ENCODE measurements at regions not wholly inside any gene's neighbourhood (a gene's known extent, or its start where the extent isn't known, plus 50 kb on each side); places are given as distances from the start of the nearest gene placed in this dataset.

- Mint-ChIP-seq H3K27ac (no peak overlapping the region), H3K9me3 (no peaks in the 10 kb centered on the region), H3K36me3 (no peaks in the 10 kb centered on the region), H3K4me3 (no peak overlapping the region), H3K4me1 (peaks cover 2% of the 10 kb centered on the region), H3K27me3 (ENCODE audit: insufficient read depth, low read depth) (no peaks in the 10 kb centered on the region)
- no peaks in the 10 kb centered on the region for H3F3A ChIP-seq (ENCODE audit: low read depth)
- no peak for DNase-seq (ENCODE audit: low spot score)
- no peak overlapping the region for H3K4me3 ChIP-seq
- no peaks in the 10 kb centered on the region for H3K27me3 ChIP-seq
- no peak overlapping the region for H2AFZ ChIP-seq (replicated peaks)
- H3K4me1 ChIP-seq = peaks cover 3% of the 10 kb centered on the region
- no peaks in the 10 kb centered on the region for H3K36me3 ChIP-seq
- H3K4me2 ChIP-seq = no peak overlapping the region
- H3K27ac ChIP-seq = no peak overlapping the region
- H3K9ac ChIP-seq = no peak overlapping the region
- no peaks in the 10 kb centered on the region for H3K9me3 ChIP-seq (ENCODE audit: low read depth)
- TF ChIP-seq EZH2 (IDR thresholded peaks at IDR 0.05) (no peak), EZH2phosphoT487 (IDR thresholded peaks at IDR 0.05) (no peak)
- TF ChIP-seq, protein P1, sequence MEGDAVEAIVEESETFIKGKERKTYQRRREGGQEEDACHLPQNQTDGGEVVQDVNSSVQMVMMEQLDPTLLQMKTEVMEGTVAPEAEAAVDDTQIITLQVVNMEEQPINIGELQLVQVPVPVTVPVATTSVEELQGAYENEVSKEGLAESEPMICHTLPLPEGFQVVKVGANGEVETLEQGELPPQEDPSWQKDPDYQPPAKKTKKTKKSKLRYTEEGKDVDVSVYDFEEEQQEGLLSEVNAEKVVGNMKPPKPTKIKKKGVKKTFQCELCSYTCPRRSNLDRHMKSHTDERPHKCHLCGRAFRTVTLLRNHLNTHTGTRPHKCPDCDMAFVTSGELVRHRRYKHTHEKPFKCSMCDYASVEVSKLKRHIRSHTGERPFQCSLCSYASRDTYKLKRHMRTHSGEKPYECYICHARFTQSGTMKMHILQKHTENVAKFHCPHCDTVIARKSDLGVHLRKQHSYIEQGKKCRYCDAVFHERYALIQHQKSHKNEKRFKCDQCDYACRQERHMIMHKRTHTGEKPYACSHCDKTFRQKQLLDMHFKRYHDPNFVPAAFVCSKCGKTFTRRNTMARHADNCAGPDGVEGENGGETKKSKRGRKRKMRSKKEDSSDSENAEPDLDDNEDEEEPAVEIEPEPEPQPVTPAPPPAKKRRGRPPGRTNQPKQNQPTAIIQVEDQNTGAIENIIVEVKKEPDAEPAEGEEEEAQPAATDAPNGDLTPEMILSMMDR (IDR thresholded peaks at IDR 0.05) = no peak
- H4K20me1 ChIP-seq (ENCODE audit: low read depth) = no peaks in the 10 kb centered on the region
- no peaks in the 10 kb centered on the region for H3K79me2 ChIP-seq (ENCODE audit: low read depth)
Observed at GRCh38 chr4:14335872-14336271, 666.4 kb upstream of the CPEB2 start.

- H3K36me3 Mint-ChIP-seq = no peaks in the 10 kb centered on the region
- no peak for DNase-seq (ENCODE audit: low spot score)
- Histone ChIP-seq H4K20me1 (ENCODE audit: low read depth) (no peaks in the 10 kb centered on the region), H3K79me2 (ENCODE audit: low read depth) (no peaks in the 10 kb centered on the region), H3K4me3 (no peak overlapping the region), H3F3A (ENCODE audit: low read depth) (no peaks in the 10 kb centered on the region), H3K4me2 (no peak overlapping the region), H3K4me1 (peaks cover 3% of the 10 kb centered on the region), H3K27me3 (no peaks in the 10 kb centered on the region), H3K27ac (no peak overlapping the region), H3K9me3 (ENCODE audit: low read depth) (no peaks in the 10 kb centered on the region), H3K9ac (no peak overlapping the region), H3K36me3 (no peaks in the 10 kb centered on the region), H2AFZ (replicated peaks) (no peak overlapping the region)
- peaks cover 2% of the 10 kb centered on the region for H3K4me1 Mint-ChIP-seq
- no peak overlapping the region for H3K27ac Mint-ChIP-seq
- TF ChIP-seq EZH2phosphoT487 (IDR thresholded peaks at IDR 0.05) (no peak), EZH2 (IDR thresholded peaks at IDR 0.05) (no peak)
- TF ChIP-seq, protein P1 (IDR thresholded peaks at IDR 0.05) = no peak
- no peak overlapping the region for H3K4me3 Mint-ChIP-seq
- no peaks in the 10 kb centered on the region for H3K27me3 Mint-ChIP-seq (ENCODE audit: insufficient read depth, low read depth)
- no peaks in the 10 kb centered on the region for H3K9me3 Mint-ChIP-seq
Observed at GRCh38 chr4:14336656-14337055, 665.6 kb upstream of the CPEB2 start.

DNA sequence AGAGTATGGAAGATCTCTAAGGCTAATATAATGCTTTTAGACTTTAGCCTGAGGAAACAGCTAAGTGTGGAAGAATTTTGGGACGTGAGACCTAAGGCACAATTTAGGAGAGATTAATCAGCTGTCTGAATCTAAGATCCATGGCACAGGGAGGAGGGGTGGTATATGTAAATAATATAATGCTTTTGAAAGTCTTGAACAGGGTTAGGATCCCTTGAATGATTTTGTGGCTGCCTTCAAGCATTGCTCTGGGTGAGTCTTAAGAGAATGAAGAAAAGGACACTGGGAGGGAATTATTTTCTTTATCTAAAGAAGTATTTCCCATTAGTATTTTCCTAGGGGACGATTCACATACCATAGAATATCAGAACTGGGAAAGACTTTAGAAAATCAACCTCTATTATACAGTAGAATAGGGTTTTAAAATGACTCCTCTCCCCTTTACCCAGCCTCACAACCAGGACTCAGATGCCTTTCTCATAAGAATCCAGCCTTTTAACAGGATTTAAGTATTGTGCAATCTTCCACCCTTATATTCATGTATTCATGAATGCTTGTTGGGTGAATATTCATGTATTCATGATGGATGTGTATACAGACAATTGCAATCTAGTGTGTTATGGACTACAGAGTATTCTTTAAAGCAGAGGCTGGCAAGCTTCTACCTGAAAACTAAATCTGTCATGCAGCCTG is 664.2 kb upstream of the CPEB2 start:
- peaks cover 3% of the 10 kb centered on the region for H3K4me1 Mint-ChIP-seq
- H3K4me3 ChIP-seq = no peak overlapping the region
- no peaks in the 10 kb centered on the region for H3K79me2 ChIP-seq (ENCODE audit: low read depth)
- no peak for DNase-seq (ENCODE audit: low spot score)
- no peak overlapping the region for H3K4me2 ChIP-seq
- no peaks in the 10 kb centered on the region for H3F3A ChIP-seq (ENCODE audit: low read depth)
- no peaks in the 10 kb centered on the region for H3K36me3 Mint-ChIP-seq
- no peak for TF ChIP-seq EZH2phosphoT487 (IDR thresholded peaks at IDR 0.05)
- H3K27me3 Mint-ChIP-seq (ENCODE audit: insufficient read depth, low read depth) = no peaks in the 10 kb centered on the region
- H3K4me1 ChIP-seq = peaks cover 3% of the 10 kb centered on the region
- no peaks in the 10 kb centered on the region for H3K36me3 ChIP-seq
- no peaks in the 10 kb centered on the region for H4K20me1 ChIP-seq (ENCODE audit: low read depth)
- no peak overlapping the region for H3K4me3 Mint-ChIP-seq
- no peak overlapping the region for H2AFZ ChIP-seq (replicated peaks)
- H3K9ac ChIP-seq = no peak overlapping the region
- no peak overlapping the region for H3K27ac Mint-ChIP-seq
- H3K9me3 Mint-ChIP-seq = no peaks in the 10 kb centered on the region
- no peak overlapping the region for H3K27ac ChIP-seq
- H3K9me3 ChIP-seq (ENCODE audit: low read depth) = no peaks in the 10 kb centered on the region
- H3K27me3 ChIP-seq = no peaks in the 10 kb centered on the region

- no peaks in the 10 kb centered on the region for H3K36me3 ChIP-seq
- TF ChIP-seq EZH2 (IDR thresholded peaks at IDR 0.05) = no peak
- TF ChIP-seq EZH2phosphoT487 (IDR thresholded peaks at IDR 0.05) = no peak
- TF ChIP-seq, protein P1 (IDR thresholded peaks at IDR 0.05) = no peak
- Mint-ChIP-seq H3K9me3 (no peaks in the 10 kb centered on the region), H3K4me1 (peaks cover 7% of the 10 kb centered on the region), H3K36me3 (no peaks in the 10 kb centered on the region), H3K27ac (no peak overlapping the region), H3K27me3 (ENCODE audit: insufficient read depth, low read depth) (no peaks in the 10 kb centered on the region), H3K4me3 (no peak overlapping the region)
- H3K4me3 ChIP-seq = no peak overlapping the region
- no peak overlapping the region for H3K4me2 ChIP-seq
- H4K20me1 ChIP-seq (ENCODE audit: low read depth) = no peaks in the 10 kb centered on the region
- peaks cover 3% of the 10 kb centered on the region for H3K4me1 ChIP-seq
- no peaks in the 10 kb centered on the region for H3K9me3 ChIP-seq (ENCODE audit: low read depth)
- H3F3A ChIP-seq (ENCODE audit: low read depth) = no peaks in the 10 kb centered on the region
- no peak overlapping the region for H3K27ac ChIP-seq
- no peak overlapping the region for H2AFZ ChIP-seq (replicated peaks)
- no peak overlapping the region for H3K9ac ChIP-seq
- no peaks in the 10 kb centered on the region for H3K79me2 ChIP-seq (ENCODE audit: low read depth)
- DNase-seq (ENCODE audit: low spot score) = no peak
- no peaks in the 10 kb centered on the region for H3K27me3 ChIP-seq
Observed at GRCh38 chr4:14338585-14339265, 663.6 kb upstream of the CPEB2 start.
